HepG2 (cell line): ENCODE measurements at regions not wholly inside any gene's neighbourhood (a gene's known extent, or its start where the extent isn't known, plus 50 kb on each side); places are given as distances from the start of the nearest gene placed in this dataset.

Experiments used
- POLR2A ChIP-seq, 2 experiments: IDR thresholded peaks; 2 replicates each; pipeline ENCODE4 v1.6.1; 2011; ENCODE audit warnings: low read depth in 2 of 2, low read length in 2 of 2, mild to moderate bottlenecking in 1 of 2, moderate library complexity in 1 of 2; ENCODE audit not compliant: insufficient read depth in 1 of 2
- TP53 ChIP-seq: sonication (generic); formaldehyde crosslinking; conservative IDR thresholded peaks from 2 replicates; pipeline ENCODE4 v1.4.0; 2020; ENCODE audit warnings: missing genetic modification reagents
- ZNF10 ChIP-seq: sonication (generic); formaldehyde crosslinking; IDR thresholded peaks from 2 replicates; pipeline ENCODE4 v1.4.0; 2020; ENCODE audit warnings: mild to moderate bottlenecking, low read depth, missing genetic modification reagents, borderline replicate concordance
- ZNF207 ChIP-seq: fragments of 450-650 bp; IDR thresholded peaks from 2 replicates; pipeline ENCODE4 v1.6.1; 2016; ENCODE audit warnings: antibody characterized with exemption, borderline replicate concordance
- TF ChIP-seq, protein P1 (sequence below): sonication (generic); formaldehyde crosslinking; IDR thresholded peaks from 2 replicates; pipeline ENCODE4 v1.4.0; 2020; ENCODE audit warnings: mild to moderate bottlenecking, missing genetic modification reagents
- TF ChIP-seq, protein P2 (sequence below): IDR thresholded peaks from 2 replicates; pipeline ENCODE4 v1.6.1; 2012; ENCODE audit warnings: inconsistent platforms
- TF ChIP-seq, protein P3 (sequence below): IDR thresholded peaks from 2 replicates; pipeline ENCODE4 v1.6.1; 2016; ENCODE audit warnings: low read depth, missing genetic modification reagents, missing compliant biosample characterization
- TF ChIP-seq, protein P4 (sequence below): IDR thresholded peaks from 2 replicates; pipeline ENCODE4 v1.6.1; 2012; ENCODE audit warnings: low read length, improper control_type of control experiment

DNA sequence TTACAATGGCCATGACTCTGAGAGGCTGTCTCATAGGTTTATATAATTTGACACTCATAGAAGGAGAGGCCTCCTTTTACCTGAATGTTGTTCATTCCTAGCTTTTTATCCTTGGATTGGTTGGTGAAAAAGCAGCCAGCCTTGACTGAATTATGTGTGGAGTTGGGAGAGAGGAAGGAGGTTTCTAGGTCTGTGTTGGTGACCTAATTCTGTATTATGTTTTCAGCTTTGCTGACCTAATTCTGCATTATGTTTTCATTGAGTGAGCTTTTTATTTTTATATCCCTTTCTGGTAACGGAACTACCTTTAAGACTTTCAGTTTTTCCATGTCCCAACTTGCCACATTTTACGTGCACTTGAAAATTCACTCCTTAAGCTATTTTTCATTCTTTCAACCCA lies 59.1 kb upstream of the RNF144B start:
- TF ChIP-seq, protein P1, sequence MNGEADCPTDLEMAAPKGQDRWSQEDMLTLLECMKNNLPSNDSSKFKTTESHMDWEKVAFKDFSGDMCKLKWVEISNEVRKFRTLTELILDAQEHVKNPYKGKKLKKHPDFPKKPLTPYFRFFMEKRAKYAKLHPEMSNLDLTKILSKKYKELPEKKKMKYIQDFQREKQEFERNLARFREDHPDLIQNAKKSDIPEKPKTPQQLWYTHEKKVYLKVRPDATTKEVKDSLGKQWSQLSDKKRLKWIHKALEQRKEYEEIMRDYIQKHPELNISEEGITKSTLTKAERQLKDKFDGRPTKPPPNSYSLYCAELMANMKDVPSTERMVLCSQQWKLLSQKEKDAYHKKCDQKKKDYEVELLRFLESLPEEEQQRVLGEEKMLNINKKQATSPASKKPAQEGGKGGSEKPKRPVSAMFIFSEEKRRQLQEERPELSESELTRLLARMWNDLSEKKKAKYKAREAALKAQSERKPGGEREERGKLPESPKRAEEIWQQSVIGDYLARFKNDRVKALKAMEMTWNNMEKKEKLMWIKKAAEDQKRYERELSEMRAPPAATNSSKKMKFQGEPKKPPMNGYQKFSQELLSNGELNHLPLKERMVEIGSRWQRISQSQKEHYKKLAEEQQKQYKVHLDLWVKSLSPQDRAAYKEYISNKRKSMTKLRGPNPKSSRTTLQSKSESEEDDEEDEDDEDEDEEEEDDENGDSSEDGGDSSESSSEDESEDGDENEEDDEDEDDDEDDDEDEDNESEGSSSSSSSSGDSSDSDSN (CRISPR knock-in tag), result no peak
- TF ChIP-seq TP53 (no peak), POLR2A (IDR thresholded peaks at IDR 0.05; ENCODE audit: insufficient read depth in 1 of 2, low read depth in 2 of 2, low read length in 2 of 2) (no peak), ZNF10 (no peak), ZNF207 (no peak)
- TF ChIP-seq, protein P2, sequence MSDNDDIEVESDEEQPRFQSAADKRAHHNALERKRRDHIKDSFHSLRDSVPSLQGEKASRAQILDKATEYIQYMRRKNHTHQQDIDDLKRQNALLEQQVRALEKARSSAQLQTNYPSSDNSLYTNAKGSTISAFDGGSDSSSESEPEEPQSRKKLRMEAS, result no peak
- TF ChIP-seq, protein P3, sequence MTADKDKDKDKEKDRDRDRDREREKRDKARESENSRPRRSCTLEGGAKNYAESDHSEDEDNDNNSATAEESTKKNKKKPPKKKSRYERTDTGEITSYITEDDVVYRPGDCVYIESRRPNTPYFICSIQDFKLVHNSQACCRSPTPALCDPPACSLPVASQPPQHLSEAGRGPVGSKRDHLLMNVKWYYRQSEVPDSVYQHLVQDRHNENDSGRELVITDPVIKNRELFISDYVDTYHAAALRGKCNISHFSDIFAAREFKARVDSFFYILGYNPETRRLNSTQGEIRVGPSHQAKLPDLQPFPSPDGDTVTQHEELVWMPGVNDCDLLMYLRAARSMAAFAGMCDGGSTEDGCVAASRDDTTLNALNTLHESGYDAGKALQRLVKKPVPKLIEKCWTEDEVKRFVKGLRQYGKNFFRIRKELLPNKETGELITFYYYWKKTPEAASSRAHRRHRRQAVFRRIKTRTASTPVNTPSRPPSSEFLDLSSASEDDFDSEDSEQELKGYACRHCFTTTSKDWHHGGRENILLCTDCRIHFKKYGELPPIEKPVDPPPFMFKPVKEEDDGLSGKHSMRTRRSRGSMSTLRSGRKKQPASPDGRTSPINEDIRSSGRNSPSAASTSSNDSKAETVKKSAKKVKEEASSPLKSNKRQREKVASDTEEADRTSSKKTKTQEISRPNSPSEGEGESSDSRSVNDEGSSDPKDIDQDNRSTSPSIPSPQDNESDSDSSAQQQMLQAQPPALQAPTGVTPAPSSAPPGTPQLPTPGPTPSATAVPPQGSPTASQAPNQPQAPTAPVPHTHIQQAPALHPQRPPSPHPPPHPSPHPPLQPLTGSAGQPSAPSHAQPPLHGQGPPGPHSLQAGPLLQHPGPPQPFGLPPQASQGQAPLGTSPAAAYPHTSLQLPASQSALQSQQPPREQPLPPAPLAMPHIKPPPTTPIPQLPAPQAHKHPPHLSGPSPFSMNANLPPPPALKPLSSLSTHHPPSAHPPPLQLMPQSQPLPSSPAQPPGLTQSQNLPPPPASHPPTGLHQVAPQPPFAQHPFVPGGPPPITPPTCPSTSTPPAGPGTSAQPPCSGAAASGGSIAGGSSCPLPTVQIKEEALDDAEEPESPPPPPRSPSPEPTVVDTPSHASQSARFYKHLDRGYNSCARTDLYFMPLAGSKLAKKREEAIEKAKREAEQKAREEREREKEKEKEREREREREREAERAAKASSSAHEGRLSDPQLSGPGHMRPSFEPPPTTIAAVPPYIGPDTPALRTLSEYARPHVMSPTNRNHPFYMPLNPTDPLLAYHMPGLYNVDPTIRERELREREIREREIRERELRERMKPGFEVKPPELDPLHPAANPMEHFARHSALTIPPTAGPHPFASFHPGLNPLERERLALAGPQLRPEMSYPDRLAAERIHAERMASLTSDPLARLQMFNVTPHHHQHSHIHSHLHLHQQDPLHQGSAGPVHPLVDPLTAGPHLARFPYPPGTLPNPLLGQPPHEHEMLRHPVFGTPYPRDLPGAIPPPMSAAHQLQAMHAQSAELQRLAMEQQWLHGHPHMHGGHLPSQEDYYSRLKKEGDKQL (CRISPR knock-in tag), result no peak
- TF ChIP-seq, protein P4, sequence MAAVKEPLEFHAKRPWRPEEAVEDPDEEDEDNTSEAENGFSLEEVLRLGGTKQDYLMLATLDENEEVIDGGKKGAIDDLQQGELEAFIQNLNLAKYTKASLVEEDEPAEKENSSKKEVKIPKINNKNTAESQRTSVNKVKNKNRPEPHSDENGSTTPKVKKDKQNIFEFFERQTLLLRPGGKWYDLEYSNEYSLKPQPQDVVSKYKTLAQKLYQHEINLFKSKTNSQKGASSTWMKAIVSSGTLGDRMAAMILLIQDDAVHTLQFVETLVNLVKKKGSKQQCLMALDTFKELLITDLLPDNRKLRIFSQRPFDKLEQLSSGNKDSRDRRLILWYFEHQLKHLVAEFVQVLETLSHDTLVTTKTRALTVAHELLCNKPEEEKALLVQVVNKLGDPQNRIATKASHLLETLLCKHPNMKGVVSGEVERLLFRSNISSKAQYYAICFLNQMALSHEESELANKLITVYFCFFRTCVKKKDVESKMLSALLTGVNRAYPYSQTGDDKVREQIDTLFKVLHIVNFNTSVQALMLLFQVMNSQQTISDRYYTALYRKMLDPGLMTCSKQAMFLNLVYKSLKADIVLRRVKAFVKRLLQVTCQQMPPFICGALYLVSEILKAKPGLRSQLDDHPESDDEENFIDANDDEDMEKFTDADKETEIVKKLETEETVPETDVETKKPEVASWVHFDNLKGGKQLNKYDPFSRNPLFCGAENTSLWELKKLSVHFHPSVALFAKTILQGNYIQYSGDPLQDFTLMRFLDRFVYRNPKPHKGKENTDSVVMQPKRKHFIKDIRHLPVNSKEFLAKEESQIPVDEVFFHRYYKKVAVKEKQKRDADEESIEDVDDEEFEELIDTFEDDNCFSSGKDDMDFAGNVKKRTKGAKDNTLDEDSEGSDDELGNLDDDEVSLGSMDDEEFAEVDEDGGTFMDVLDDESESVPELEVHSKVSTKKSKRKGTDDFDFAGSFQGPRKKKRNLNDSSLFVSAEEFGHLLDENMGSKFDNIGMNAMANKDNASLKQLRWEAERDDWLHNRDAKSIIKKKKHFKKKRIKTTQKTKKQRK, result no peak
